Adipocyte (in vitro differentiated cells): ENCODE measurements at regions not wholly inside any gene's neighbourhood (a gene's known extent, or its start where the extent isn't known, plus 50 kb on each side); places are given as distances from the start of the nearest gene placed in this dataset.
A peak's percentile ranks its signal among the peaks of the same experiment; 100 is the strongest.

ENCODE experiments used
- DNase-seq: peaks from one replicate; pipeline ENCODE4 v3.0.0-alpha.2; 2015; ENCODE audit warnings: low read depth
- H3K27me3 ChIP-seq: replicated peaks from 2 replicates; pipeline ENCODE4 v1.7.0; 2013; ENCODE audit warnings: mild to moderate bottlenecking, low read length, moderate library complexity; ENCODE audit not compliant: control insufficient read depth, insufficient read depth
- H3K36me3 ChIP-seq: 2 replicates; pipeline ENCODE4 v1.7.0; 2013; ENCODE audit warnings: low read length, mild to moderate bottlenecking, moderate library complexity; ENCODE audit not compliant: control insufficient read depth, insufficient read depth, severe bottlenecking
- H3K4me1 ChIP-seq: 2 replicates; pipeline ENCODE4 v1.7.0; 2013; ENCODE audit warnings: mild to moderate bottlenecking, low read length, moderate library complexity; ENCODE audit not compliant: control insufficient read depth, insufficient read depth
- H3K4me3 ChIP-seq: 2 replicates; pipeline ENCODE4 v1.7.0; 2013; ENCODE audit warnings: mild to moderate bottlenecking, low read length, moderate library complexity
- H3K9ac ChIP-seq: 2 replicates; pipeline ENCODE4 v1.7.0; 2013; ENCODE audit warnings: mild to moderate bottlenecking, low read length, moderate library complexity
- H3K9me3 ChIP-seq: 2 replicates; pipeline ENCODE4 v1.7.0; 2013; ENCODE audit warnings: mild to moderate bottlenecking, low read length, moderate library complexity; ENCODE audit not compliant: control insufficient read depth

- no peaks in the 10 kb centered on the region for H3K4me1 ChIP-seq
- H3K36me3 ChIP-seq: no peaks in the 10 kb centered on the region
Observed at GRCh38 chr5:28548856-28549255, 1510.5 kb upstream of the CDH9 start.

GRCh38 chr5:28544501-28544900 lies 1506.1 kb upstream of the CDH9 start:
- Histone ChIP-seq H3K9ac (no peak overlapping the region), H3K36me3 (no peaks in the 10 kb centered on the region), H3K9me3 (no peaks in the 10 kb centered on the region), H3K4me3 (no peak overlapping the region), H3K27me3 (no peaks in the 10 kb centered on the region), H3K4me1 (no peaks in the 10 kb centered on the region)
- no peak for DNase-seq

More at GRCh38 chr5:28548856-28549255, 1510.5 kb upstream of the CDH9 start:
- Histone ChIP-seq H3K9me3 (no peaks in the 10 kb centered on the region), H3K27me3 (no peaks in the 10 kb centered on the region), H3K4me3 (no peak overlapping the region), H3K9ac (no peak overlapping the region)
- peak; percentile 13 for DNase-seq

- DNase-seq: peak; percentile 11
- Histone ChIP-seq H3K27me3 (no peaks in the 10 kb centered on the region), H3K9ac (no peak overlapping the region), H3K36me3 (no peaks in the 10 kb centered on the region), H3K9me3 (no peaks in the 10 kb centered on the region), H3K4me1 (no peaks in the 10 kb centered on the region), H3K4me3 (no peak overlapping the region)
Observed at GRCh38 chr5:28543473-28544098, 1505.2 kb upstream of the CDH9 start.

GRCh38 chr5:28542987-28543386 lies 1504.6 kb upstream of the CDH9 start:
- no peaks in the 10 kb centered on the region for H3K36me3 ChIP-seq
- peak; percentile 74 for DNase-seq
- H3K9ac ChIP-seq: no peak overlapping the region
- H3K4me1 ChIP-seq: no peaks in the 10 kb centered on the region
- no peaks in the 10 kb centered on the region for H3K27me3 ChIP-seq
- H3K4me3 ChIP-seq: no peak overlapping the region
- no peaks in the 10 kb centered on the region for H3K9me3 ChIP-seq

- Histone ChIP-seq H3K4me3 (no peak overlapping the region), H3K27me3 (no peaks in the 10 kb centered on the region), H3K9ac (no peak overlapping the region), H3K9me3 (peaks cover 5% of the 10 kb centered on the region), H3K36me3 (no peaks in the 10 kb centered on the region), H3K4me1 (no peaks in the 10 kb centered on the region)
- DNase-seq: peak; percentile 97
Observed at GRCh38 chr5:28523888-28524635, 1485.7 kb upstream of the CDH9 start.

- no peak for DNase-seq
- Histone ChIP-seq H3K9me3 (peaks cover 5% of the 10 kb centered on the region), H3K27me3 (no peaks in the 10 kb centered on the region), H3K4me1 (no peaks in the 10 kb centered on the region), H3K4me3 (no peak overlapping the region), H3K36me3 (no peaks in the 10 kb centered on the region), H3K9ac (no peak overlapping the region)
Observed at GRCh38 chr5:28523416-28523815, 1485.0 kb upstream of the CDH9 start.

- Histone ChIP-seq H3K36me3 (no peaks in the 10 kb centered on the region), H3K9me3 (peaks cover 5% of the 10 kb centered on the region)
- peak; percentile 37 for DNase-seq
Observed at GRCh38 chr5:28517691-28518090, 1479.3 kb upstream of the CDH9 start.

DNA sequence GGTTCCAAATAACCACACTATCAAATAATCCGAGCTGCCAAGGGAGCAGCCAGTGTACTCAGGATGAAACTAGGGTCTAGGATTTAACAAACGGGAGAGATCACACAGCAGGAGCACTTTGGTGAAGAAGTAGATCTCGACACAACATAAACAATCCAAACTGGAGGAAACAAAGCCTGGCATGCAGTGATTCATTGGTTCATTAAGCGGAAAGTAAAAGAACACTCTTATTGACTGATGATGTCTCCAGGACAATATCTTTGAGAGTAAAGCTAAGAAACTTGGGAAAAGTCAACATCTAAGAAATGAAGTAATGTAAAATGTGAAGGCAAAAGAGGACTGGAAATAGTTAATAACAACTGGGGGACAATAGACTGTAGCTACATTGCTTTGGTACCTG lies 1478.3 kb upstream of the CDH9 start:
- H3K4me3 ChIP-seq: no peak overlapping the region
- no peak overlapping the region for H3K9ac ChIP-seq
- peaks cover 5% of the 10 kb centered on the region for H3K9me3 ChIP-seq
- DNase-seq: no peak
- no peaks in the 10 kb centered on the region for H3K27me3 ChIP-seq
- H3K4me1 ChIP-seq: no peaks in the 10 kb centered on the region
- H3K36me3 ChIP-seq: no peaks in the 10 kb centered on the region

More at GRCh38 chr5:28517691-28518090, 1479.3 kb upstream of the CDH9 start:
- H3K4me1 ChIP-seq: no peaks in the 10 kb centered on the region
- no peaks in the 10 kb centered on the region for H3K27me3 ChIP-seq
- no peak overlapping the region for H3K9ac ChIP-seq
- no peak overlapping the region for H3K4me3 ChIP-seq

- H3K4me1 ChIP-seq: no peaks in the 10 kb centered on the region
- no peaks in the 10 kb centered on the region for H3K36me3 ChIP-seq
- H3K9ac ChIP-seq: no peak overlapping the region
- H3K4me3 ChIP-seq: no peak overlapping the region
- no peaks in the 10 kb centered on the region for H3K27me3 ChIP-seq
- no peaks in the 10 kb centered on the region for H3K9me3 ChIP-seq
- DNase-seq: peak; percentile 75
Observed at GRCh38 chr5:28512648-28513047, 1474.3 kb upstream of the CDH9 start.

DNA sequence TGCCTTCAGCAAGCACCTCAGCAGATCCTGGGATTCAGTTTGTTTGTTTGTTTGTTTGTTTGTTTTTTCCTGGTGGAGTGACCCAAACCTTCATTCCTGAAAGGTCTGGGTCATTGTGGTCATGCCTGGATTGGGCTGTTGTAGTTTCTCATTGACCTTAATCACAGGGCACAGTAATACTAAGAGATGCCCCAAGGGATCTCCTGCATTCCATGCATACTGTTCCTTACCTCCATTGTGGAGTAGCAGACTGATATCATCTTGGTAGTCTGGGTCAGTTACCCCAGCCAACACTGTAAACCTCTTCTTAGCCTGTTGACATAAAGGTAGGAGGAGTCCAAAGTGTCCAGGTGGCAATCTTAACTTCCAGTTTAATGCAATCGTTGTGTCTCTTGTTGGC lies 1466.7 kb upstream of the CDH9 start:
- Histone ChIP-seq H3K27me3 (no peaks in the 10 kb centered on the region), H3K4me3 (no peak overlapping the region), H3K9me3 (no peaks in the 10 kb centered on the region), H3K36me3 (no peaks in the 10 kb centered on the region), H3K9ac (no peak overlapping the region), H3K4me1 (no peaks in the 10 kb centered on the region)
- no peak for DNase-seq

DNA sequence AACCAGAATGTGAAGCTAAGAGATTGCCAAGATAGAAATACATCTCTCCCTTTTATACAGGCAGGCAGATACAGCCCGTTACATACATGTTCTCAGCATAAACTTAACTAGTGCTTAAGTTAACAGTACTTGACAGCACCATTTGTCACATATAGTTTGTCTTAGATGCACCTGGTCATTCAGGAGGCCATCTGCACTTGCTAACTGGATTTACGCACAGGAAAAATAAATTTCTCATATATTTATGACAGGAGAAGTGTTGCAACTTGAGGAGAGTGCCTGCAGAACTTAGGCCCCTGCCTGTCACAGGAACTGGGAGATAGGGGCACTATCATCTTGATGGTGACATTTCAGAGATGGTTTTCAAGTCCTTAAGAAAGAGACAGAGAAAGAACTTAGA lies 1462.1 kb upstream of the CDH9 start:
- no peaks in the 10 kb centered on the region for H3K4me1 ChIP-seq
- DNase-seq: no peak
- H3K27me3 ChIP-seq: no peaks in the 10 kb centered on the region
- no peaks in the 10 kb centered on the region for H3K36me3 ChIP-seq
- H3K9ac ChIP-seq: no peak overlapping the region
- H3K4me3 ChIP-seq: no peak overlapping the region
- H3K9me3 ChIP-seq: no peaks in the 10 kb centered on the region
